ENCODE measurements at regions not wholly inside any gene's neighbourhood (a gene's known extent, or its start where the extent isn't known, plus 50 kb on each side); places are given as distances from the start of the nearest gene placed in this dataset.

DNA sequence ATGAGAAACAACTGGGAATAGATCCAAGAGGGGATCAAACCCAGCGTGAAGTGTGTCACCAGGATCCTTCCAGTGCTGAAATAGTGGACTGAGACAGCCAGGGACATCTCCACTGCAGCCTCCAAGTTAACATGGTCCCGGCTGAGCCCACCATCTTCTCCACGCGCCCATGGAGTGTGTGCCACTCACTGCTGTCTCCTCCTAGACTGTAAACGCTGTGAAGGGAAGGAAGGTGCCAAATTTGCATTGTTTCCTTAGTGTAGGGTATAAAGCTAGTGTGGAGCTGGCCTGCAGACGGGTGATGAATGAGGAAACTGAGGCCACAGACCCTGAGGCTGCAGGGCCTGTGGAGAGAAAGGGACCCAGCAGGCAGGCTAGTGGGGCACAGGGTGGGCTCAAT, 183.6 kb downstream of the FOXD2 start:
- DNase-seq (ENCODE audit: extremely low spot score, insufficient read length, low read depth) (no peak), FAIRE-seq (no peak)

DNA sequence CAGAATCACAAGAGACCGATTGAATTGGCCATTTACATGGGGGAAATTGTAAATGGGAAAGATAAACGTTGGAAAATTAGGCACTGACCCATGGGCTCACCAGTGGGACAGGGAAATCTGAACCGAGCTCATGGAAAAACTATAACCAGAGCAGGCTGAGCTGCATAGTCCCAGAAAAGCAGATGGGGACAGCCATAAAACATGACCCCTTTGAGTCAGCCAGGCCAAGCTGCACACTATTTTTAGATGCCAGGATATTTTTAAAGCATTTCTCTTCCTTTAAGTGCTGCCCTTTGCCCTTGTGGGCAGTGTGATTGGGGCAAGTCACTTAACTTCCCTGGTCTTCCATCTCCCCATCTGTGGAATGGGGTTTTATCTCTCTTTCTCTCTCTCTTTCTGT, 184.1 kb downstream of the FOXD2 start:
- DNase-seq (ENCODE audit: extremely low spot score, insufficient read length, low read depth) (no peak), FAIRE-seq (no peak)

DNA sequence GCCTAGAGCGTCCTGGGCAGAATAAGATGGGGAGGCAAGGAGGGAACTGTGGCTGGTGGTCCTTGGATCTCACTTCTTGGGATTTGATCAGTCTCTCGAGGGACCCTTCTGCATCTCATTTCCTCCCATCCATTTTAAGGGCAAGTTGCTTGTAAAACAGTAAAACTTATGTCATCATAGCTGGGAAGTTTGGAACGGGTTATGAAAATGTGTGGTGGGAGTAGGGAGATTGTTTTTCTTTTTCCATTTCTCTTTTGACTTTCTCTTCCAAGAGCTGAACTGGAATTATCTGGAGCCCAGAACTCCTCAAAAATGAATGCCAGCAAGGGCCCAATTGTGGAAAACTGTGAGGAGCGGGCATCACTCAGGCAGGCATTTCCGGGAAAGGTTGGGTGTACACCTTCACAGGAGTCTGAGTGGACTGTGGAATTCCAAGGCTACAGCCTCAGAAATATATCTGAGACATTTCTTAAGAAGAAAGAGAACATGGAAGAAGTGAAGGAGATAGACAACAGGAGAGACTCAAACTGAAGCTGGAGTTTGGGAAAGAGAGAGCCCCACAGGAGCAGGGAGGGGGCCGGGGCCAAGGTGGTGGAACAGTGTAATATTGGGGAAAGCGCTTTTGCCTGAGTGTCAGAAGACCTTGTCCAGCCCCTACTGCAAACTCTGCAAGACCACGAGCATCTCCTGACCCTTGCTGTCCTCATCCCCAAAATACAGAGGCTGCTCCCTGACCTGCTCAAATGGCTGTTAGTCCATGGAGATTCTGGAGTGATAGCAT, 185.1 kb downstream of the FOXD2 start:
- FAIRE-seq (no peak), DNase-seq (ENCODE audit: extremely low spot score, insufficient read length, low read depth) (no peak)

DNA sequence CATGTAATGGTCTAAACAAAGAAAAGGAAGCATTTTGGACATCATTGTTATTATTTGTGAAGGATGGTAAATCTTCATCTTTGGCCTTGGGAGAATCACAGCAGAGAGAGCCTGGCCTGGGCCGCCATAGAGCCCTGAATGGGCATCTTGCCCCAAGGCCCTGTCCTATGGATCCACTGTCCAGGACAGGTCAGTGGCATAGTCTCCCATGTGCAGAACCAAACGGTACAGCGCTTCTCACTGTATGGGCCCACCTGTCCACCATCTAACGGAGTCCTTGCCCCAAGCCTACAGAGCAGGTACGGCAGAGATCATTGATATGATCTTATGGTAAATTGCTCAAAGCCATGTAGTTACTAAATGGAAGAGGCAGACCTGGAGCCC, 185.7 kb downstream of the FOXD2 start:
- FAIRE-seq (no peak), DNase-seq (ENCODE audit: extremely low spot score, insufficient read length, low read depth) (no peak)

DNA sequence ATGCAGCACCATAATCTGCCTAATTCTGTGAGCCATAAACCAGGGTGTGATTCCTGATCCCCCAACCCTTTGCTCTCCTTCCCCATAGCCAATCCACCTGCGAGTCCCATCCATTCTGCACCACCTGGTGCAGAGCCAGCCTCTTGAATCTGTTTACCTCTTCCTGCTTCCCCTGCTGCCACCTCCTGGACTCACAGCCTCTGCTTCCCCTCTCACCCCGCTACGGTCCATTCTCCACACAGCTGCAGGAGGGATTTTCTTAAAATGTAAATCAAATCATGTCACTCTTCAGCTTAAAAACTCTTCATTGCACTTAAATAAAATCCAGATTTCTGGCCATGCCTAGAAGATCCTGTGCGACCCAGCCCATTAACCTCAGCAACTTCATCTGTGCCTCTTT, 186.7 kb downstream of the FOXD2 start:
- DNase-seq (ENCODE audit: extremely low spot score, insufficient read length, low read depth) (no peak), FAIRE-seq (no peak)

DNA sequence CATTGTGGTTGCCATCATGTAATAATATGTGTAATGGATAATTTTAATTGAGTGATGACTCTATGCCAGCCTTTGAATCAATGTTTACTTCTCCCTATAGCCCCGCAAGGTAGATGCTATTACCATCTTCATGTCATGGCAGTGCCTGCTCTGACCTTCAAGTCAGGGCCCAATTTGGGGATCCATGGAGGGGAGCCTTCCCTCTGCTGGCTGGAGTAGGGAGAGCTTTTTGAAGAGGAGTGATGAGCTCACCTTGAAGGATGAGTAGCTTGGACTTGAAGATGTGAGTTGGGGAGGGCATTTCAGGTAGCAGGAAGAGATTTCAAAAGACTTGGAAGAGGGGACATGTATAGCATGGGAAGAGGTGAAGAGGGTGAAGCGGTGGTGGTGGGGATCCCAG, 189.2 kb downstream of the FOXD2 start:
- DNase-seq (ENCODE audit: extremely low spot score, insufficient read length, low read depth) (no peak), FAIRE-seq (no peak)

DNA sequence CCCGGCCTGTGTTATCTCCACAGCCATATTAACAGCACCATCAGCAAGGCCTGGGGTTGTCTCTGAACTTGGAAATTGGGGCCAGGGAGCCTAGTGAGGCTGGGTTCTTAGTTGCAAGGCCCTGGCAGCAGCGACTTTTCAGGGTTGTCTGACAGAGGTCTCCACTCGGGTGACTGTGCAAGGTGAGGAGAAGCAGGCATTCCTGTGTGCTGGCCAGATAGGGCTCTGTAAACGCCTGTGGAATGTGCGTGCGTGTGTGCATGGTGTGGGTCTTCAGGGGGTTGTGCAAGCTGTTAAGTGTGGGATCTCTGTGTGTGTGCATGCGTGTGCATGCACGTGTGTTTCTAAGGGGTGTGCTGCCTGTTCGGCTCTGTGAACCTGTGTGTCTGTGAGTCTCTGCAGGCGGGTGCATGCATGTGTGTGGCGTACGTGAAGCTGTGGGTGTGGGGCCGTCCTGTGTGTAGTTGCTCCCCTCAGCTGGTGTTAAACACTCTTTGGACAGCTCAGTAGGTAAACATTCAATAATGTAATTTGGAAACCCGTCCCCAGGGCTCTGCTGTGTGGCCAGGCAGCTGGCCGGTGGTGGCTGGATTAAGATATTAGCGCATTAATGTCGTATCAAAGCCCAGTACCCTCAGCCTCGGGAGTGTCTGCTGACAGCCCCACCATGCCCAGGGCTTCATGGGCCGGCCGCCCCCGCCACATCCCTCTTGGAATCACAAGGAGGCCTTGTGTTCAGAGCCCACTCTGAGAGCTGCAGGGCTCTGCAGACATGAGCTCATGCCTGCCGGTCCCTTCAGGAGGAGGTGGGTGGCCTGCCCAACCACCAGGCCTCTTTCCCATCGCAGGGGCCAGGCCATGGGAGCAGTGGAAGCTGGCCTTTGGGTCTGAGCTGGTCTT, 189.9 kb downstream of the FOXD2 start:
- FAIRE-seq (no peak), DNase-seq (ENCODE audit: extremely low spot score, insufficient read length, low read depth) (no peak)

DNA sequence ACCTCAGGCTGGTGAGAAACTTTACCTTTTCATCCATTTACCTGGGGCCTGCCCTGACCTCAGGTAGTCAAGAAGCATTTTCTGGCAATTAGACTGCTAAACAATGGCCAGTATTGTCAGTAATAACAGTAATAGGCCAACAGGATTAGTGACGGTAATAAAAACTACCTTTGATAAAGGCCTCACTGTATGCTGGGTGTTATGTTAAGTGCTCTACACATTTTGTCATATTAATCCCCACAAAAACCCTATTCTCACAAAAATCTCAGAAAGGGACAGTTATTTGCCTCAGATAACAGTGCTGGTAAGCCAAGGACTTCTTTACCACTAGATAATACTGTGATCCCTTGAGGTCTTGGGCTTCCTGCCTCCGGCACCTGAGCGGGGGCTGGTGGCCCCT, 191.4 kb downstream of the FOXD2 start:
- FAIRE-seq: no peak
- no peak for DNase-seq (ENCODE audit: extremely low spot score, insufficient read length, low read depth)

DNA sequence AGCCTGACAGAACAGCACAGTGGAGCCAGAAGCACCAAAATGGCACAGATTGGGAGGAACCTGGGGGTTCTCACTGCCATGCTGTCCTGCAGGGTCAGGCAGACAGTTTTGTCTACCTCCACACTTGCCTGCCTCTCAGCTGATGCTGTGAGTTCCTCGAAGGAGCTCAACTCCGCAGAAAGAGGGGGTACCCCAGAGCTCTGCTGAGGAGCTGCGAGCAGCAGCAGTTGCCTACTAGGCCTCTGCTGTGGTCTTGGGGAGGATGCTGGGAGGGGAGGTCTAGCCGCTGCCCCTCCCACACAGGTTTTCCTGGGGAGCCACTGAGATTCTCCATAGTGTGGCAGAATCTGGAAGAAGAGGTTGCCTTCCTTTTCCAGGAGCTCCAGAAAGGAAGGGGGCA, 192.5 kb downstream of the FOXD2 start:
- no peak for FAIRE-seq

DNA sequence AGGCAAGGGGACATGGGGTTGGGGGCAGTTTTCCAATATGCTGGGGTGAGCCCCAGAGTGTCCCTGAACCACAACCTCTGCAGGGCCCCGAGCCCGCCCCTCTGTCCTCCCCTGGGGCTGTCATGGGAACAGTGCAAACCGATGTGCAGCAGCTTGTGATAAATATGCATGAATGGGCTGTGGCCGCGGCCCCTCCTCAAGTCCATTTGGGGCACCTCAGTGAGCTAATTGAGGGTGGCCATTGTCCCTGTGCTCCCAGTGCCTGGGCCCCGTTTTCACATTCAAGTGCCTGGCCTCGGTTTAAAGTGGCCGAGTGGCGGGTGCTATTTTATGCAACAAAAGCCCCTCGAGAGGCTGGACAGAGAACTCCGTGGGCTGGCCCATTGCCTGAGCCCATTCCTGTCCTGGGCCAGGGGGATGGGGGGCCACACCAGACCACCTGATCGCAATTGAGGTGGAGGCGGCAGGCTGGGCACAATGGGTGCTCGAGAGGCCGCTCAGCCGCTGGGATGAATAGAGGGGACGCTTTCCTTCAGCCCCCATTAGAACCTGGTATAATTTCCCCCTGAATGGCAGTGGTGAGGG, 193.7 kb downstream of the FOXD2 start:
- no peak for FAIRE-seq
- DNase-seq (ENCODE audit: extremely low spot score, insufficient read length, low read depth): no peak

More for the DNA sequence above, 192.5 kb downstream of the FOXD2 start:
- DNase-seq (ENCODE audit: extremely low spot score, insufficient read length, low read depth): no peak

DNA sequence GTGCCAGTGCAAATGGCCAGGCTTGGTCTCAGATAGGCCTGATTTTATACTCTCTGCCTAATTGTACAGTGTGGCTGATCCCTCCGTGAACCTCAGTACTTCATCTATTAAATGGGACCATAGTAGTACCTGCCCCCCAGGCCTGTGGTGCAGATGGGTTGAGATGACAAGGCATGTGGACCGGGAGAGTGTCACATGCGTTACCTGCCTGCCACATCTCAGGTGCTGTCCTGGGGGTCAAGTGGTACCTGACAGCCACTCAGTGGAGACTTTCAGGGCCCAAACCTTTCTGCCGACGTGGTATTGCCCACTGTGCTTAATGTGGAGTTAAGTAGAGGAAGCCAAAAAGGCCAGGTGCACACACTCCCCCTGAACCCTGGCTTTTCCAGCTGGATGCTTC, 197.3 kb downstream of the FOXD2 start:
- FAIRE-seq (no peak), DNase-seq (ENCODE audit: extremely low spot score, insufficient read length, low read depth) (no peak)

DNA sequence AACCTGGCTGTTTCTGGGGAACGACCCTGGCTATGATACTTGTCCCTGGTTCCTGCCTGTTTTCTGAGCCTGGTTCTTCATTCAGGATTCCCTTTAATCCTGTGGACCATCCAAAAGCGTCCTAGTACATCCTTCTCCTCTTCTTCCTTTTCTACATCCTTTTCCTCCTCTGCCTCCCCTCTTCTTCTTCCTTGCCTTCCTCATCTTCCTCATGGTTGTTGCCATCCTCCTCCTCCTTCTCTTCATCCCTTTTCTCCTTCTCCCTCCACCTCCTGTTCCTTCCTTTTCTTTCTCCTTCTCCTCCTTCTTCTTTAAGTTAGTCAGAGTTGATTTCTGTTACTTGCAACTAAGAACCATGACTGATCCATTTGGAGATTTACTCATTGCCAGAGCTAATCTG, 197.8 kb downstream of the FOXD2 start:
- no peak for DNase-seq (ENCODE audit: extremely low spot score, insufficient read length, low read depth)
- FAIRE-seq: no peak

DNA sequence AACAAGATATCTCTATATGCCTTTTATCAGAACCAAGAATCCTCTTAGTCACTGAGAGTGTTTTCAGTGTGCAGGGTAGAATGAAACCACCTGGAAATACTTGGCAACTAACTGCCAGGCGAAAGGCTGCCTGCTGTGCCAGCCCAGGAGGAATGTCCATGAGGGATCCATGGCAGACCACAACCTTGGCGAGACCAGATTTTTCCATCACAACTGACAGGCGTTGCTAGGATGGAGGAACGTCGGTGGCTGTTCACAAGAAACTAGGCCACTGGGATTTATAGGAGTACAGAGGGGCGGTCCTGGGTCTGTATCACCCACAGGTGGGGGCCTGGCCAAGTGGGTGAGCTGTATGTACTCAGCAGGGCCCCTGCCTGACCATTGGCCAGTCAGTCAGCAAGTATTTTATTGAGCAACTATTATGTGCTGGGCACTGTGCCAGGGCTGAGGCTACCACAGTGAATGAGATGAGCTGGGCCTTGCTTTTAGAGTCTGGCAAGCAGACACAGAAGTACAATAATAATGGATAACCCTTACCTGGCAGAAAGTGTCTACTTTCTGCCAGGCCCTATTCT, 199.4 kb downstream of the FOXD2 start:
- DNase-seq (ENCODE audit: extremely low spot score, insufficient read length, low read depth) (no peak), FAIRE-seq (no peak)

DNA sequence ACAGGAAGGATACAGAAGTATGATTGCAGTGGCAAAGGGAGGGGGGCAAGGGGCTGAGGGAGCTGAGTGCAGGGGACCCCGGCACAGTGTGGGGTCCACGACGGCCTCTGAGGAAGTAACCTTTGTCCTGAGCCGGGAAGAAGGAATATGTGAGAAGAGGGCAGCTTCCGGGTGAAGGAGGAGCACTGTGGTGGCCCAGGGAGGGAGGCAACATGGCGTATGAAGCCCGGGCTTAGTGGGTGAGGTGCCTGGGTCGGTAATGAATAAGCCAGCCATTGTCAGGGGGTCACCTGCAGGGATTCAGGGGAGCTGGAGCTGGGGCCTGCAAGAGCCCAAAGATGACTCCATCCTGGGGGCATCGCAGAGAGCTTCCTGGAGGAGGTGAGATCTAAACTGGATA, 200.4 kb downstream of the FOXD2 start:
- DNase-seq (ENCODE audit: extremely low spot score, insufficient read length, low read depth): no peak

DNA sequence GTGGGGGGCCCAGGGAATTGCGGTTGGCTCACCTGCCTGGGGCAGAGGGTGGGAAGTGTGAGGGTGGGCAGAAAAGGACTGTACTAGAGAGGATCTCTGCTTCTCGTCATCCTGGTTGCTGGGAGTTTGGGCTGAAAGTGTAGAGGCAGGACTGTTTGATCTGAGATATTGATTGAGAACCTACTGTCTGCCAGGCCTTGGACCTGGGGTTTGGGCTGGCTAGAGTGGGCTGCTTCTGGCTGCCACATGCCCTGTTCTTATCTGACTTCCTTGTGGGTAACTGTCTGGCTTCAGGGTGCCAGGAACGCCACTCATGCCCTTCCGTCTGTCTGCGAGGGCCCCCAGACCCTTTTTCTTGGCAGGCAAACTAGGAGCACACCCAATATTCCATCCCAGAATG, 200.9 kb downstream of the FOXD2 start:
- DNase-seq (ENCODE audit: extremely low spot score, insufficient read length, low read depth) (no peak), FAIRE-seq (no peak)

More for the DNA sequence above, 200.4 kb downstream of the FOXD2 start:
- no peak for FAIRE-seq

DNA sequence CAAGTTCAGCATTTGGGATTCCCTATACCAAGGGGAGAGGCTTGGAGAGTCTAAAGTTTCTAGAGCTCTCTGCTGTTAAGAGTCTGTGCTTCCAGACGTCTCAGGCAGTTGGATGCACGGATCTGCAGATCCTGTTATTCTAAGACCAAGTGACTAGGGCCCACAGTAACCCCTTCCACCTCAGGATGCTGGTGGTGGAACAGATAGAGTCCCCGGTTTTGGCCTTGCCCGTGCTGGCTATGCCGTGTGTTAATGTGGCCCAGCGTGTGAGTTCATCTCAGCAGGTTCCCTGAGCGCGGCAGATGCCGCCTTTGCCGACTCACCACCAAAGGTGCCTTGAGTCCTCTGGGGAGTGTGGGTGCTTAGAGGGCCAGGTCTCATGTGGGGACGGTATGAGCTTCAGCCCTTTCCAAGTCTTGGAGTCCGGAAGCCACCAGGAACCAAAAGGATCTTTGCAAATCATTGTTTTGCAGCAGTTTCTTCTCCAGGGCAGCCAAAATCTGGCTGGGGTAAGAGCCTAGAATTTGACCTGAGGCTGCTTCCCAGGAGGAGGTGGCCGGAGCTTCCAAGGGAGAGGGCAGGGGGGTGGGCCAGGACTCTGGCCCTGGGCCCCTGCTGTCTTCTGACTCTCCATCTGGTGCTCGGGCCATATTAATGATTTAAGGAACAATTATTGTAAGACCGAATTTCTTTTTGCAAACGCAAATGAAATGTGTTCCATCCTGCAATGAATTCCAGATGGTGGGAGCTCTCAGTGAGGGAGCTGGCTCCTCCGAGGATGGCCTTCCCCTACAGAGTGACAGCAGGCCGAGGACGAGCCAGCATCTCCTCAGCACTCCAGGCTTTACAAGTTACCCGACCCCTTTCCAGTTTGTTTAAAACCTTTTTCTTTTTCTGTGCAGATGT, 205.7 kb downstream of the FOXD2 start:
- DNase-seq (ENCODE audit: extremely low spot score, insufficient read length, low read depth) (no peak), FAIRE-seq (no peak)

DNA sequence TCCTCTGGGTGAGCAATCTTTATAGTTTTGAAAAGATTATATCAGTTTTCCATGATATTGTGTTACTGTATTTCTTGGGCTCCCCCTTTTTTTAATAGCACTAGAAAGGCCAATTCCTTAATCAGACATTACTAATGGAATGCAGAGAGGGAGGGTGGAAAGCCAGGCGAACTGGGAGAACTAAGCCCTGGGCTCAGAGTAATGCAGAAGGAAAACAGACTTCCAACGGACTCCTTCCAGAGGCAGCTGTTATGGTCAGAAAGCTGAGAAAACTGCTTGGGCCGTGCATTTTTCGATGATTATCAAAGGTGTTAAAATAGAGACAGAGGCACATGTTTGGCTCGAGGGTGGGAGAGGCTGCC, 206.3 kb downstream of the FOXD2 start:
- DNase-seq (ENCODE audit: extremely low spot score, insufficient read length, low read depth) (no peak), FAIRE-seq (no peak)

DNA sequence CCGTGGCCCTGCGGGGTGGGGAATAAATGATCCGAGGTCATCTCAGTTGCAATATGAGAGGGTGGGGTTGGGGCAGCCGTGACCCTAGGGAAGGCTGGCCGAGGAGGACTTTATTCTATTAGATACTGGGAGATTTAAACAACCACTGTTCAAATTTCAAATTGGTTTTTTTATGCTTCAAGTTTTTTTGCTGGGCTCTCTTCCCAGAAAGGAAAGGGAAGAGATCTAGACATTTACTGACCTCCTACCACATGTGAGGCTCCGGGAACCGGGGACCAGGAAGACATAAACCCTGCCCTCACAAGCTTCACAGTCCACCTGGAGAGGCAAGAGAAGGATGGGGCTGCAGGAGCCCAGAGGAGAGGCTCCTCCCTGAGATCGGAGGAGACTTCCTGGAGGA, 207.3 kb downstream of the FOXD2 start:
- DNase-seq (ENCODE audit: extremely low spot score, insufficient read length, low read depth): no peak
- FAIRE-seq: no peak

DNA sequence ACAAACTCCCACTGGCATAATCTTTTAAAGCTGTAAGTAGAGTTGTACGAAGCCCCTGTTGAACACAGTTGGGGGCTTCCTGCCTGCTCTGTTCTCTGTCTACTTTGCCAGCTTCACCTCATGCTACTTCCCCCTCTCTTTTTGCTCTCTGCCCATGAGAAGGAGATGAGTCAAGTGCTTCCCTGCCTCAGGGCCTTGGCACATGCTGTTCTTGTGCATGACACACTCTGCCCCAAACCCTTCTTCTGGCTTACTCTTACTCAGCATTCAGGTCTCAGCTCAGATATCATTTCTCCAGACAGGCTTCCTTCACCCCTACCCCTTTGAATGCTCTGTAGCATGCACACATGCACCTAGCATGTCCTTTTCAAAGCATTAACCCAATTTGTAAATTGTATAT, 208.8 kb downstream of the FOXD2 start:
- DNase-seq (ENCODE audit: extremely low spot score, insufficient read length, low read depth) (no peak), FAIRE-seq (no peak)

DNA sequence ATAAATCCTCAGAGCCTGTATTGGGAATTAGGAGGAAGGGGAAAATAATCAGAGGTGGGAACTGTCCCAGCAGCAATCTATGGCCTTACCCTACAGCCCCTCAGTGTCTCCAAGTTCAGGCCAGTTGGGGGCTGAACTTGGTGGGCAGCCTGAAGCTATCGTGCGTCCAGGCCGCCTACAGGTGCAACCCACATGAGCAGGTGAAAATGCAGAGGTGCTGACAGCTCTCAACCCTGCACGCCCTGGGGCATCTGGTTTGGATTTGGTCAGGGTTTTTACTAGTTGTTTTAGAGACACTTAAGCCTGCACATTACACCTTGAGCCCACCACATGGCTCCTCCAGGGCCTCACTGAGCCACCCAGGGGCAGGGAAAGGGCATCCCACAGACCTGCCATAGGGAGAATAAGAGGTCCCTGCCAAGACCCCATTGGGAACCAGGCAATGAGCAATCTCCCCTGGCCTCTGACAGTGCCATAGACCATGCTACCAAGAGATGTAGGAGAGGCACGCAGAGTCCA, 209.5 kb downstream of the FOXD2 start:
- DNase-seq (ENCODE audit: extremely low spot score, insufficient read length, low read depth): no peak
- FAIRE-seq: no peak
